Aorta (tissue), 5 donors: ENCODE measurements at regions not wholly inside any gene's neighbourhood (a gene's known extent, or its start where the extent isn't known, plus 50 kb on each side); places are given as distances from the start of the nearest gene placed in this dataset.
"Not testable (repeated sequence)": the region's sequence is repeated elsewhere in the genome, so short reads cannot be mapped to it uniquely, and the experiment has no call there.

Experiments used
- ATAC-seq: fragments of 200-7000 bp; cut with Tn5 transposase; one replicate; pipeline ENCODE4 v1.9.1; 2022; ENCODE audit warnings: moderate library complexity; ENCODE audit not compliant: low FRiP score
- DNase-seq, 2 donors: peaks; one replicate each; pipeline ENCODE4 v3.0.0-alpha.2; 2020
- H3K27ac ChIP-seq, 2 donors: one replicate each; pipeline ENCODE4 v1.5.1; 2013; ENCODE audit warnings: low read length in 2 of 2, mild to moderate bottlenecking in 2 of 2, moderate library complexity in 2 of 2, control low read depth in 1 of 2, inconsistent platforms in 1 of 2, low read depth in 1 of 2
- H3K27me3 ChIP-seq, 2 donors: one replicate each; pipeline ENCODE4 v1.6.1; 2013; ENCODE audit warnings: control low read depth in 1 of 2, low read length in 1 of 2, mild to moderate bottlenecking in 1 of 2, moderate library complexity in 1 of 2; ENCODE audit not compliant: insufficient read depth in 2 of 2, control insufficient read depth in 1 of 2
- H3K36me3 ChIP-seq, 2 donors: one replicate each; pipeline ENCODE4 v1.6.1; 2013; ENCODE audit warnings: control low read depth in 1 of 2, low read length in 1 of 2, mild to moderate bottlenecking in 1 of 2; ENCODE audit not compliant: insufficient read depth in 2 of 2, control insufficient read depth in 1 of 2
- H3K4me1 ChIP-seq, 2 donors: one replicate each; pipeline ENCODE4 v1.6.1; 2013; ENCODE audit warnings: low read length in 2 of 2, control low read depth in 1 of 2, mild to moderate bottlenecking in 1 of 2, moderate library complexity in 1 of 2; ENCODE audit not compliant: insufficient read depth in 2 of 2, control insufficient read depth in 1 of 2
- H3K4me3 ChIP-seq, 2 donors: one replicate each; pipeline ENCODE4 v1.5.1; 2013; ENCODE audit warnings: low read length in 2 of 2, control low read depth in 1 of 2, mild to moderate bottlenecking in 1 of 2
- H3K9me3 ChIP-seq: one replicate; pipeline ENCODE4 v1.6.1; 2013; ENCODE audit warnings: mild to moderate bottlenecking, low read length; ENCODE audit not compliant: control insufficient read depth
- WGBS, 2 donors: extraction: QIAGEN DNeasy Blood & Tissue Kit; methylation state at CpG; one replicate each; pipeline ENCODE4 v1.1.7; 2013; 5-methylcytosine and 5-hydroxymethylcytosine counted together
- intact Hi-C, 2 donors: fragments of 100-400 bp; cut with DNase I; formaldehyde crosslinking; loops; one replicate each; pipeline versions ENCODE4 v1.14.2 to v1.15.0; 2022
- donor health status: healthy with polysubstance abuse.
- donor health status: Bipolar disorder and iron deficiency.
- donor health status: DM: no; HTN: no; CAD: no.
- donor health status: DM: no; HTN: no; CAD: no.
- donor health status: DM: yes; HTN: yes; CAD: no.

DNA sequence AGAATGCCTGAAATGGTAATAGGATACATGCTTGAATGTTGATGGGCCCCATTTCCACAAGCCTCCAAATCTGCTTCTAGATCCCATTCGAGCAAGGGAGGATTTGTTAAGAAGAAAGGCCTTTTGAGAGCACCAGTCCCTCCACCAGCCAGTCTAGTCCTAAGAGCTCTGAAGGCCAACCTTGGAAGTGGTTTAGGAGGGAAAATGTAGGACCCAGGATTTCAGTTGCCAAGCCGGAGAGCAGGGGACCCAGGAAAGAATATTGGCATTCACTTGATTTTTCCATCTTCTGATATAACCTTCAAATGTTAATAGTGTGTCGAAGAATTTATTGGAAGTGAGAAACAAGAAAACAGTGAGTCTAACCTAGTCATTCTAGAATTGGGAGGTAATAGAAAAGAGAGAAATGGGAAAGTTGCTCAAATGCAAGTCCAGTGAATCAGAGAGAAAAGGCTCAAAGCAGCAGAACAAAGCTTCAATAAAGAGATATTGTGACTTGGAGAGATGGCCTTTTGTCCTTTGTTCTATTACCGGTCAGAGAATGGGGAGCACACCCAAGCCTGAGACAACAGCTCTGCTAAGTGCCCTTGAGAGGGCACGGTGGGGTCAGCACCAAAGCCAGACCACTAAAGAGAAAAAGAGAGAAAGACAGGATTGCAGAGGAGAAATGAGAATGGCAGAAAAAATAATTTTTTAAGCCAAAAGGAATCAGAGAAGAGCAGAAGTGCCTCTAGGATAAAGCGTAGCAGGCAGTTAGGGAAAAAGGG is 130.0 kb downstream of the SPDYE17 start:
- ATAC-seq, H3K4me3 ChIP-seq, H3K36me3 ChIP-seq, H3K4me1 ChIP-seq, H3K27me3 ChIP-seq, DNase-seq, H3K27ac ChIP-seq, intact Hi-C loops, H3K9me3 ChIP-seq: not testable (repeated sequence)
- 86 to 91% methylated on average over 6 of the region's 6 CpGs for WGBS, 2 donors

DNA sequence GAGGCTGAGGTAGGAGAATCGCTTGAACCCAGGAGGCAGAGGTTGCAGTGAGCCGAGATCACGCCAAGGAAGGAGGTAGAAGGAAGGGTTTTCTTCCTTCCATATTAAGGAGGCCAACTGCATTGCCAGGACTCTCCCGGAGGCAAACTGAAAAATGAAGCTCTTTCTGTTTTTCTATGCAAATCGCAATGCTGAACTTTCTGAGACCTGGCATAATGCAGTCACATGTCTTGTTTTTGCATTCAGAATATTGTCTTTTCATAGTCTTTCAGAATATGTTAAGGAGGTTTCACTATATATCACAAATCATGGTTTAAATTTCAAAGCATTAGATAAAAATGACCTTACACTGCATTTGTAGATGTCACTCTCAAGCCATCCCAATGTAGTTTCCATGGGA is 133.4 kb downstream of the SPDYE17 start:
- H3K27ac ChIP-seq, ATAC-seq, H3K4me1 ChIP-seq, H3K9me3 ChIP-seq, DNase-seq, intact Hi-C loops, H3K27me3 ChIP-seq, H3K36me3 ChIP-seq, H3K4me3 ChIP-seq: not testable (repeated sequence)
- WGBS, 2 donors: 77 to 84% methylated on average over 5 of the region's 5 CpGs

DNA sequence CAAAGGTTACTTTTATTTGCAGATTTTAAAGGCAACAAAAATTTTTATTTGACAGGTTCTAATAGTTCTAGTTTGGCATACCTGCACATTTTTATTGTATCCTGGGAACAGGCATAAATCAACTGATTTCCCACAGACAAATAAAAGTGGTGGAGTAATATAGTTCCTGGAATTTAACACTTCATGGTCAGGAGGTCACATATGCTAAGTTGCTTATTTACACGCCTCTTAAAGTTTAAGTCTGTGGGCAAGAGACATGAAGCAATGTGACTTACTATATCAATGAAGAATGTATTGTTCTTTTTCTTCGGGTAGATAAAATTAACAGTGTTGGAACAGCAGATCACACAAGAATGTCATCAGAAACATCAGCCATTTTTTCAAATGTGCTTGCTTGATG is 135.2 kb downstream of the SPDYE17 start:
- H3K27me3 ChIP-seq, H3K9me3 ChIP-seq, H3K4me1 ChIP-seq, H3K4me3 ChIP-seq, ATAC-seq, intact Hi-C loops, H3K27ac ChIP-seq, DNase-seq, H3K36me3 ChIP-seq: not testable (repeated sequence)
- 38 to 49% methylated on average over 2 of the region's 2 CpGs for WGBS, 2 donors

DNA sequence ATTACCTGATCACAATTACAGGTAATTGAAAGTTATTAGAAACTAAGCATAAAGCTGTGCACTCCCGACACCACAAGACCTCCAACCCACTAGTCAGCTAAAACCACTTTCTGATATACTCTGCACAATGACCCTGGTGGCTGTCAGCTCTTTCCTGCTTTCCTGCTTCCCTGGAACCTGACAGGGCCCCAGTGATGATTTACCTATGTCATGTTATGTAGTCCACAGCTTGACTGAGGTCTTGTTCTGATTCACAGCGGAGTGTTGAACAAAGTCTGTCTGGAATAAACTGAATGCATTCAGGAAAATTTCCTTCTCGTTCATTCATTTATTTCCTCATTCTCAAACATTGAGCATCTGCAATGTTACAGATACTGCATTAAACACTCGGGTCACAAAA is 136.5 kb downstream of the SPDYE17 start:
- H3K27ac ChIP-seq, intact Hi-C loops, H3K4me1 ChIP-seq, DNase-seq, H3K36me3 ChIP-seq, H3K27me3 ChIP-seq, ATAC-seq, H3K9me3 ChIP-seq, H3K4me3 ChIP-seq: not testable (repeated sequence)
- WGBS, 2 donors: 66 to 72% methylated on average over 4 of the region's 4 CpGs

DNA sequence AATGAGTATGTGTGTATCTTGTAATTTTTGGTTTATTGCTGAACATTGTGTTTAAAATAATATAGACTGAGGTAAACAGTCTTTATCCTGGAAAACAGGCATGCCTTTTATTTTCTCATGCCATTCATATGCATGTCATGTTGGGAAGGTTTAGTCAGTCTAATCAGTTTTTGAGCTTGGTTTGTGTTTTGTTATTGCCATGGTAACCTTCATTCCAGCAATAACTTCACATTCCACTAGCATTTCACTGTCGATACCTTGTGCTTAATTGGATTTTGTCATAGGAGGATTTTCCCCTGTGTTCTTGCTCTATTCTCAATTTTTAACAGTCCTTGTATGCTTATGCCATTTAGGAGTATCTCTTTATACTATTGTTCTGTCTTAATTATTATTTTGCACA is 140.4 kb downstream of the SPDYE17 start:
- H3K27me3 ChIP-seq, ATAC-seq, H3K9me3 ChIP-seq, intact Hi-C loops, H3K36me3 ChIP-seq, H3K4me1 ChIP-seq, DNase-seq, H3K27ac ChIP-seq, H3K4me3 ChIP-seq: not testable (repeated sequence)
- WGBS, 2 donors: 4 to 8% methylated on average over 1 of the region's 1 CpG

DNA sequence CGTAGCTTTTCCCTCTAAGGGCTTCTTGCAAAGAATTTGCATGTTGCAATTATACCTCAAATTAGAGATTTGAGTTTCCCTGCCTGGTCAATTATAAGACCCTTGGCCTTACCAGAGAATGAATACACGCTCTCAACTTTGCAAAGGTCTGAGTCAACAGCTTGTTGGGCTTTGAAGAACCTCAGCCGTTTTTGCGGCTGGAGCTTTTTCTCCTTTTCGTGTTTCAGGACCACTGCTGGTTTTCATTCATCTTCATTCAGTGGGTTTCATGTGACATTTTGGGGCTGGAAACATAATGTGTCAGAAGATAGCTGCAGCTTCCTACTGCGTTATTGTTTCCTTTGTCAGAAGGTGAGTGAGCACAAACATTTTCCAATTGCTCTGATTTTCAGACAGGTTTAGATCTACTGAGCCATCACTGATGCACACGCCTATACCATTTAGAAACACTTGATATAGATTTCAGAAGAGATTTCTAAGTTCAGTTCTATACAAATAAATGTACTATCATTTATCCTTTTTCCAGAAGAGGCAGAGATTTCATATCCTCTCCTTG is 152.3 kb downstream of the SPDYE17 start:
- intact Hi-C loops, H3K27ac ChIP-seq, DNase-seq, H3K36me3 ChIP-seq, H3K9me3 ChIP-seq, H3K4me3 ChIP-seq, H3K27me3 ChIP-seq, H3K4me1 ChIP-seq, ATAC-seq: not testable (repeated sequence)
- WGBS, 2 donors: 45 to 63% methylated on average over 6 to 7 of the region's 7 CpGs

DNA sequence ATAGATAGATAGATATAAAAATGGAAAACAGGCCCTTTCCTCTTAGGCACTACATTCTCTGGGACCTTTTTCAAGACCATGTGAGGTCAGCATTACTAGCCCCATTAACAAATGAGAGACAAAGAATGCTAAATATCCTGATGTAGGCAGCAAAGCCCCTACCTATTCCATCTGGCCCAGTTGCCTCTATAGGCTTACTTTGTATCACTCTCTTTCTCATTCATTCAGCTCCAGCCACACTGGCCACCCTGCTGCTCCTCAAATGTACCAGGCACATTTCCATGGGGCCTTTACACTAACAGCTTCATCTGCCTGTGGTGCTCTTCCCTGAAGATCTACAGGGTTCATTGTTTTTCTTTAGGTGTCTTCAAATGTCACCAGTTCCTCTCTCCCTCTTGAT is 156.4 kb downstream of the SPDYE17 start:
- H3K36me3 ChIP-seq, intact Hi-C loops: not testable (repeated sequence)

DNA sequence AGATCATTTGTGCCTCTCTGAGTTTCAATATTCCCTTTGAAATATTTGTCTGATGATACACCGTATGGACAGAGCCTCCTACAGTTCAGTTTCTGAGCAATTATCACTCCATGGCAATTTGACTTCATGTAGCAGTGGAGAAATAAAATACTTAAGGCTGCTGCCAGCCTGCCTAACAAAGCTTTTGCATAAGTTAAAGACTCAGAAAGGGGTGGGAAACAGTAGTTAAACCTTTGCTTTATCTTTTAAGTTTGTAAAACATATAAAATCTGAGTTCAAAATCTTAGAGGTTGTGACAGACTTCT is 161.7 kb downstream of the SPDYE17 start:
- DNase-seq, H3K36me3 ChIP-seq, H3K27me3 ChIP-seq, intact Hi-C loops, H3K4me1 ChIP-seq, H3K9me3 ChIP-seq, H3K27ac ChIP-seq, ATAC-seq, H3K4me3 ChIP-seq: not testable (repeated sequence)
- 26 to 44% methylated on average over 1 of the region's 1 CpG for WGBS, 2 donors

More for the DNA sequence above, 156.4 kb downstream of the SPDYE17 start:
- H3K27me3 ChIP-seq, H3K4me3 ChIP-seq, DNase-seq, ATAC-seq, H3K9me3 ChIP-seq, H3K27ac ChIP-seq, H3K4me1 ChIP-seq: not testable (repeated sequence)

DNA sequence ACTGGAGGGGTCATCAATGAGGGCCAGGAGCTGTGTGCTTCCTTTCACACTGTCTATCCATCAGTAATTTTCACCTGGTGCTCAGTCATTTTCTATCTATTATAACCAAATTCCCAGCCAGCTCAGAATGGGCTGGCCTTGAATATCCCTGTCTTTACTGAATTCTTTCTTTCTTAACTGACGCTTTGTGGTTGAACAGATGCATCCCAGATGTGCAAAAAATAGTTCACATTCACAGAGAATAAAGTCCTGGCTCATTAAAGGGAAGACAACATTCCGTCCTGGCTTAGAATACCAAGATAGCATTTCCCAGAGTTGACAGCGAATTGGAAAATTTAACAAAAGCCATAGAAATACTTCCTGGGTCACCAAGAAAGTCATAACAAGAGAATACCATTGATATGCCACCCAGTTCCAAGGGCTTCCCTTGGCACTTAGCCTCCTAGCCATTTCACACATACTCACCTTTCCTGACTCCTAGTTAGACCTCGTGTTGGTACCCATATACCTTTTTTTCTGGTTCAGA is 164.7 kb downstream of the SPDYE17 start:
- H3K9me3 ChIP-seq, H3K27ac ChIP-seq, ATAC-seq, H3K27me3 ChIP-seq, intact Hi-C loops, H3K4me3 ChIP-seq, H3K36me3 ChIP-seq, DNase-seq, H3K4me1 ChIP-seq: not testable (repeated sequence)
- 73 to 84% methylated on average over 2 to 4 of the region's 4 CpGs for WGBS, 2 donors
